ENCODE measurements at regions not wholly inside any gene's neighbourhood (a gene's known extent, or its start where the extent isn't known, plus 50 kb on each side); places are given as distances from the start of the nearest gene placed in this dataset.
"Not testable (repeated sequence)": the region's sequence is repeated elsewhere in the genome, so short reads cannot be mapped to it uniquely, and the experiment has no call there.

DNA sequence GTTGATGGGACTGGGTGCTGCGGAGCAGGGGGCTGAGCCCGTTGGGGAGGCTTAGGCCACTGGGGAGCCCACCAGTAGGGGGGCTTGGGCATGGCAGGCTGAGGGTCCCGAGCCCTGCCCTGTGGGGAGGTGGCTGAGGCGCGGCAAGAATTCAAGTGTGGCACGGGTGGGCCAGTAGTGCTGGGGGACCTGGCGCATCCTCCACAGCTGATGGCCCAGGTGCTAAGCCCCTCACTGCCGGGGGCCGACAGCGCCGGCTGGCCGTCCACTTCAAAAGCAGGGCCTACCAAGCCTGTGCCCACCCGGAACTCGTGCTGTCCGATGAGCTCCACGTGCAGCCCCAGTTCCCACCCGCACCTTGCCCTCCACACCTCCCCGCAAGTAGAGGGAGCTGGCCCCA, 917.5 kb downstream of the TAF11L14 start:
- DNase-seq: no peak

GRCh38 chr5:18553269-18553668, 919.0 kb downstream of the TAF11L14 start:
- no peak for DNase-seq

DNA sequence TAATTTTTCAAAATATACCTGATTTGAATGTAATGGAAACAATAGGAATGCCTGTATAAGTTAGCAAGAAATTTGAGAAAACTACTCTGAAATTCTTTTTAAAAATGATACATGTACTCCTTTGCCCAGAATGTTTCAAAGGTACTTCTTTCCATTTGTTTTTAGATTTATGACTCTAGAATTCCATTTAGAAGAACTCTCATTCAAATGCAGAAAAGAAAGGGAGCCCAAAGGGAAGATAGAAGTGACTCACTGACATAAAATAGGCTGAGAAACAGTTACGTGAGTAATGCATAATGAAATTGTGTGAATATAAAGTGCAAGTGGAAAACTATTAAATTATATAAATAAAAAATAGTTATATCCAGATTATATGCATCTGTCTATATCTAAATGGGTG, 926.3 kb downstream of the TAF11L14 start:
- DNase-seq: no peak

- no peak for DNase-seq
Observed at GRCh38 chr5:18563853-18564252, 929.6 kb downstream of the TAF11L14 start.

DNA sequence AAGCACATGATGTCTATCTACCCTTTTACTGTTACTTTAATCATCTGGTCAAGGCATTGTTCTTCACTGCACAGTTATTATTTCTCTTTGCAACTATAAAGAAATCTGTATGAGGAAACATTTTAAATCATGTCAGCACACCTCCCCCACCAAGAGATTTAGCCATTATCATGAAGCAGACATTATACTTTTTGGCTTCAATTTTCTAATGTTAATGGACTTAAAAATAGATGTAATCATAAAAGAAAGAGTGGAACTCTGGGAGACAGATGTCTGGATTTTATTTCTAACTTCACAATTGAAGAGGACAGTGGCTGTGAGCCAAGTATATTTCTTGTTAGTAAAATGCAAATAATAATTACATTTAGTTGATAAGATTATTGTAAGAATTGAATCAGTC, 932.4 kb downstream of the TAF11L14 start:
- DNase-seq: no peak

DNA sequence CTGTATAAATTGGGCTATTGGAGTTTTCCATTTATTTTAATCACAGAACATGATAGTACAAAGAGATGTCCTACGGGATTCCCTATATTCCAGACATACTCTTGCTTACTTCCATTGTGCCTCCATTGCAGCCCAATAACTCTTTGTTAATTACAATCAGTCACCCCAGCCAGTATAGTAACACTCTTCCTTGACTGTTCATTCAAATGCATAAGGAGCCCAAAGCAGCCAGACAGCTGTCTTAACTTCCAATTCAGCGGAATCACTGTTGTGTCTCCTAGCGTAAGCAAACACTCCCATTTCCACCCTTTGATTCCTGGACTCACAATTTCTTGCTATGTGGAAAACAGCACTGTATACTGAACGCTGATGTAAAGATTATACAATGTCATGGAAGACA, 942.3 kb downstream of the TAF11L14 start:
- no peak for DNase-seq

GRCh38 chr5:18601185-18601584, 966.9 kb downstream of the TAF11L14 start:
- DNase-seq: no peak

DNA sequence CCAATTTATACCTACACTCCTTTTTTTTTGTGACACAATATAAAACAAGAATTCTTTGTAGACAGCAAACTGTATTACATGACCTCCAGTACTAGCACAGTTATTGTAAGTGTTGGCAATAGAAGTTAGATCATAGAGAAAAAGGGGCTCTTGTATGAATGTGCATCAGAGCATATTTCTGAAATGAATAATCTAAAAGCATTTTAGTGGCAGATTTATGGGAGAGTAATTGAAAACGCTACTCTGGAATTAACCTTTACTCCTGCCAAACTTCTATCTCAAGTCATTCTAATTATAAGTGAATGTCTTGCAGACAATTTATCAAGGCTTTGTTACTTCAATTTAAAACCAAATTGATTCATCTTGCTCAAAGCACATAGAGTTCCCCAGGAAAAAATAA, 968.1 kb downstream of the TAF11L14 start:
- no peak for DNase-seq

DNA sequence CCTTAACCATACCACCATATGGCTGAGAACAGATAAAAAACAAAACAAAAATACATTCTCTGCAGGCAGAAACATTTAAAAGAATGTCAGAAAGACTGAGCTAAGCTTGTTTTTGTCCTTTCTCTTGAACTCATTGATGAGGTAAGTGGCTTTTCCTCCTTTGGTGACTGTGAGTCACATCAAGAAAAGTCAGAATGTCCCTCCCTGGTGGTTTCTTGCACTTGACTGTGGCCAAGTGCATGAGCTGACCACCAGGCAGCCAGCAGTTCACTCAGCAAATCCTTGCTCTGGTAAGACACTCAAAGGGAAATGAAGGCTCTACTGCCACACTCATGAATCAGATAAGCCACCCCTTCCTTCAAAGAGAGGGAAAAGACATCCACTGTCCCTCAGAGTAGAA, 970.9 kb downstream of the TAF11L14 start:
- no peak for DNase-seq

DNA sequence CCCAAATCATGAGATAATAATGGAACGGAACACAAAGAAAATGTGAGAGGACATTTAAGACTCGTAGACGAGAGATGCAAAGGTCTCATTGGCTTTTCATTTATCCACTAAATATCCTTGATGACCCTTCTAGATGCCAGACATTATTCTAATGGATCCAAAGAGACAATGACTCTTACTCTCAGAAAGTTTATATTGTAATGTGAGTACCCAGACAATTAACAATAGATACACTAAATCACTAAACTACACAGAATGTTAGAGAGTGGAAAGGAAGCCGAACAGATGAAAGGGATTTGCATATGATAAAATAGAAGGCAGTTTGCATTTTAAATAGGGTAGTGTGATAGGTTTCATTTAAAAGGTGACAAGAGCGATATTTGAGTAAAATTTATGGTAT, 973.3 kb downstream of the TAF11L14 start:
- DNase-seq: no peak

GRCh38 chr5:18617191-18617590, 982.9 kb downstream of the TAF11L14 start:
- not testable (repeated sequence) for DNase-seq

DNA sequence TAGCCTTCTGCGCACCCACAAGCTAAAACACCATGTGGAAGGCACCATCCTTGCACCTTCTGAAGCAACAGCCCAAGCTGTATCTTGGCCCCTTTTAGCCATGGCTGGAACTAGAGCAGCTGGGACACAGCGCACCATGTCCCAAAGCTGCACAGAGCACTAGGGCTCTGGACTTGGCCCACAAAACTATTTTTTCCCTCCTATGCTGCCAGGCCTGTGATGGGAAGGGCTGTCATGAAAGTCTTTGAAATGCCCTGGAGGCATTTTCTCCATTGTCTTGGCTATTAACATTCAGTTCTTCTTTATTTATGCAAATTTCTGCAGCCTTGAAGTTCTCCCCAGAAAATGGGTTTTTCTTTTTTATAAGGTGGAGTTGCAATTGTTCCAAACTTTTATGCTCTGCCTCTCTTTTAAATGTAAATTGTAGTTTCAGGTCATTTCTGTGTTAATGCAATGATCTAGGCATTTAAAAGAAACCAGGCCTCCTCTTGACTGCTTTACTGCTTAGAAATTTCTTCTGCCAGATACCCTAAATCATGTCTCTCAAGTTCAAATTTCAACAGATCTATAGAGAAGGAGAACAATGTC, 996.3 kb downstream of the TAF11L14 start:
- no peak for DNase-seq

GRCh38 chr5:18652404-18653215, 1018.4 kb downstream of the TAF11L14 start:
- no peak for DNase-seq

DNA sequence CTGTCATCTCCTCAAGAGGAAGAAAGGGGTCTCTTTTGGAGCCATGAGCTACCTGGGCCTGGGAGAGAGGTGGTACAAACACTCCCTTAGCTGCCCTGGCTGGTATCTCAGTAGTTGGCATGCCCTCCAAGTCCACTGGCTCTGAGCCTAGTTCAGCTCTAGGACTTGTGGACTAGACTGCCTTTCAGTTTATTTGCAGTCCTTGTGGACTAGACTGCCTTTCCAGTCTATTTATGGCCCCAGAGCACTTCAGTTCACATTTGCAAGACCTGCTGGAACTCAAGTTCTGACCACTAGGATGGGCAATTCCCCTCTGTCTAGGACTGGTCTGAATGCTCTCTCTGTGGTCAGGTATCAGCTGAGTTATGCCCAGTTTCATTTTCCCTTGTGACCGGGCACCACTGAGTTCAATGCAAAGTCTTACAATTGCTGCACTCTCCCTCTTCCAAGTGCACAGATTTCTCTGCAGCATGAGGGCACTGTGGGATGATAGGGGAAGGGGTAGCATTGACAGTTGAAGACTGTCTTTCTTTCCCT, 1019.0 kb downstream of the TAF11L14 start:
- no peak for DNase-seq

GRCh38 chr5:18660511-18660910, 1026.3 kb downstream of the TAF11L14 start:
- DNase-seq: peak; percentile 24

- peak; percentile 64 for DNase-seq
Observed at GRCh38 chr5:18662231-18662630, 1028.0 kb downstream of the TAF11L14 start.

DNA sequence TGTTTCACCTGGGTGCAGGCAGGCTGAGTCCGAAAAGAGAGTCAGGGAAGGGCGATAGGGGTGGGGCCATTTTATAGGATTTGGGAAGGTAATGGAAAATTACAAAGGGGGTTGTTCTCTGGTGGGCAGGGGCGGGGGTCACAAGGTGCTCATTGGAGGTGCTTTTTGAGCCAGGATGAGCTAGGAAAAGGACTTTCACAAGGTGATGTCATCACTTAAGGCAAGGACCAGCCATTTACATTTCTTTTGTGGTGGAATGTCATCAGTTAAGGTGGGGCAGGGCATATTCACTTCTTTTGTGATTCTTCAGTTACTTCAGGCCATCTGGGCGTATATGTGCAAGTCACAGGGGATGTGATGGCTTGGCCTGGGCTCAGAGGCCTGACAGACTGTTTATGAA, 1040.0 kb downstream of the TAF11L14 start:
- DNase-seq: not testable (repeated sequence)

DNA sequence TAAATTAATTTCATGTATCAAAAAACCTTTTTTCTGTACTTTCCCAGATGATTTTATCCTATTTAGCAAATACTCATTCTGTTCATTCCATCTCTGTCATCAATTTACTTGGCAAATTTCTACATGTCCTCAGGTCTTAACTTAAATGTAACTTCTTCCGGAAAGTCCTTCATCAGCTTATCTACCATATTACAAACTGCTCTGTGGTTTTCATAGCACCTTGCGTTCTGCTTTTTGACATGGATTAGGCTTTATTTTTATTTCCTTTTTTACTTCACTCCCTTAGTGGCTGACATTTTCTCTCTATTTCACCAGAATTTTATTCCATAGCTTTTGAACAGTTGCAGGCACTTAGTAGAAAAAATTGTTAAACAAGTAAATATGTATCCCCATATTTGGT, 1040.8 kb downstream of the TAF11L14 start:
- DNase-seq: no peak

DNA sequence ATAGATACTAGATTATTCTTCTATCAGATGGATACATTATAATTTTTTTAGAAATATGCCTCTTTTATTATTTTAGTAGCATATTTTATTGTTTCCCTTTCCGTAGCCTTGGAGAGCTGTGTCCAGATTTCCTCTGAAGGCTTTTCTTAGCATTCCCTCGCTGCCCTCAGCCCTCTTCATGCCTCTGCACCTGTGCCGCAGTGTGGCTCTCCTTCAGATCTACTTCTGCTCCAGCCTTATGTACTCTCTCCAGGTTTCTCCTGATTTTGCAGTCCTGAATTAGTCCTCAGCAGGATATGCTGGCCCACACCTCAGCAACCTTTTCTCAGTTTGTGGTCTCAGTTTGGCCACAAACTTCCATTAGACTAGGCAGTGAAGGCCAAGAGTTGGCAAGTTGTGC, 1052.0 kb downstream of the TAF11L14 start:
- DNase-seq: no peak

- DNase-seq: no peak
Observed at GRCh38 chr5:18687429-18687828, 1053.2 kb downstream of the TAF11L14 start.

GRCh38 chr5:18699681-18700080, 1065.4 kb downstream of the TAF11L14 start:
- no peak for DNase-seq

GRCh38 chr5:18702821-18703220, 1068.6 kb downstream of the TAF11L14 start:
- no peak for DNase-seq

DNA sequence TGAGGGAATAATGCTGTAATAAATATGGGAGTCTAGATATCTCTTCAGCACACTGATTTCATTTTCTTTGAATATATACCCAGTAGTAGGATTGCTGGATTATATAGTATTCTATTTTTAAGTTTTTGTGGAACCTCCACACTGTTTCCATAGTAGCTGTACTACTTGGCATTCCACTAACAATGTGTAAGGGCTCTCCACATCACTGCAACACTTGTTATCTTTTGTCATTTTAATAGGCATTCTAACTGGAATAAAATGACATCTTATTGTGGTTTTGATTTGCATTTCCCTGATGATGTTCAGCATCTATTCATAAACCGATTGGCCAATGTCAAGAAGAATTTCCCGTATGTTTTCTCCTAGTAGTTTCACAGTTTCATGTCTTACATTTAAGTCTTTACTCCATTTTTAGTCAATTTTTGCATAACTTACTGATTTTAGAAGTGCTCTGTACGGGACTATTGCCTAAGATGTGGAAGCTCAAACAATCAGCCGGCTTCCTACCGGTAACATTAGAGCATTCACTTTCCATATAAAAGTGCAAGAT, 1078.8 kb downstream of the TAF11L14 start:
- no peak for DNase-seq
